ENCODE measurements at regions not wholly inside any gene's neighbourhood (a gene's known extent, or its start where the extent isn't known, plus 50 kb on each side); places are given as distances from the start of the nearest gene placed in this dataset.

- TF ChIP-seq CTCF (IDR thresholded peaks at IDR 0.05): no peak
- TF ChIP-seq POLR2AphosphoS5 (IDR thresholded peaks at IDR 0.05): no peak
- TF ChIP-seq EP300 (IDR thresholded peaks at IDR 0.05): no peak
Measured at GRCh38 chr11:116535120-116535519, 237.7 kb downstream of the BUD13 start.
